Testis (tissue), 2 donors: ENCODE measurements at regions not wholly inside any gene's neighbourhood (a gene's known extent, or its start where the extent isn't known, plus 50 kb on each side); places are given as distances from the start of the nearest gene placed in this dataset.
"Not testable (repeated sequence)": the region's sequence is repeated elsewhere in the genome, so short reads cannot be mapped to it uniquely, and the experiment has no call there.

Source experiments
- POLR2A ChIP-seq: fragments of 450-650 bp; IDR thresholded peaks from one replicate; pipeline ENCODE4 v1.6.1; 2017; ENCODE audit warnings: antibody characterized with exemption, mild to moderate bottlenecking, moderate library complexity
- TF ChIP-seq, protein P1 (sequence below), 3 experiments: fragments of 450-650 bp in 2 of 3; fragments of 200-600 bp in 1 of 3; sonication (generic) in 1 of 3; IDR thresholded peaks; one replicate each; pipeline ENCODE4 v1.5.1; 2016 to 2019; ENCODE audit warnings: antibody characterized with exemption in 3 of 3, mild to moderate bottlenecking in 2 of 3, moderate library complexity in 1 of 3

- TF ChIP-seq, protein P1, sequence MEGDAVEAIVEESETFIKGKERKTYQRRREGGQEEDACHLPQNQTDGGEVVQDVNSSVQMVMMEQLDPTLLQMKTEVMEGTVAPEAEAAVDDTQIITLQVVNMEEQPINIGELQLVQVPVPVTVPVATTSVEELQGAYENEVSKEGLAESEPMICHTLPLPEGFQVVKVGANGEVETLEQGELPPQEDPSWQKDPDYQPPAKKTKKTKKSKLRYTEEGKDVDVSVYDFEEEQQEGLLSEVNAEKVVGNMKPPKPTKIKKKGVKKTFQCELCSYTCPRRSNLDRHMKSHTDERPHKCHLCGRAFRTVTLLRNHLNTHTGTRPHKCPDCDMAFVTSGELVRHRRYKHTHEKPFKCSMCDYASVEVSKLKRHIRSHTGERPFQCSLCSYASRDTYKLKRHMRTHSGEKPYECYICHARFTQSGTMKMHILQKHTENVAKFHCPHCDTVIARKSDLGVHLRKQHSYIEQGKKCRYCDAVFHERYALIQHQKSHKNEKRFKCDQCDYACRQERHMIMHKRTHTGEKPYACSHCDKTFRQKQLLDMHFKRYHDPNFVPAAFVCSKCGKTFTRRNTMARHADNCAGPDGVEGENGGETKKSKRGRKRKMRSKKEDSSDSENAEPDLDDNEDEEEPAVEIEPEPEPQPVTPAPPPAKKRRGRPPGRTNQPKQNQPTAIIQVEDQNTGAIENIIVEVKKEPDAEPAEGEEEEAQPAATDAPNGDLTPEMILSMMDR (IDR thresholded peaks at IDR 0.05), result not testable (repeated sequence)
- TF ChIP-seq POLR2A, result not testable (repeated sequence)
These were observed 249.4 kb downstream of the RPL10L start for GRCh38 chr14:46402001-46402690.
